Left lung (tissue), 4 donors: ENCODE measurements at regions not wholly inside any gene's neighbourhood (a gene's known extent, or its start where the extent isn't known, plus 50 kb on each side); places are given as distances from the start of the nearest gene placed in this dataset.

Experiments
- ATAC-seq: fragments of 200-7000 bp; cut with Tn5 transposase; one replicate; pipeline ENCODE4 v1.9.1; 2020; ENCODE audit warnings: moderate library complexity
- DNase-seq, 4 donors: peaks; one replicate each; pipeline ENCODE4 v3.0.0-alpha.2; 2013 to 2020
- H3K27ac ChIP-seq, 2 donors: fragments of 200-600 bp; sonication (generic) in 1 of 2; one replicate each; pipeline versions ENCODE4 v1.5.0 to v1.8.0; 2020 to 2021
- H3K27me3 ChIP-seq, 2 donors: fragments of 200-600 bp; sonication (generic) in 1 of 2; one replicate each; pipeline versions ENCODE4 v1.5.0 to v1.8.0; 2020 to 2021
- H3K36me3 ChIP-seq, 2 donors: fragments of 200-600 bp; sonication (generic) in 1 of 2; one replicate each; pipeline versions ENCODE4 v1.5.0 to v1.8.0; 2020 to 2021
- H3K4me1 ChIP-seq, 2 donors: fragments of 200-600 bp; one replicate each; pipeline ENCODE4 v1.8.0; 2021
- H3K4me3 ChIP-seq, 2 donors: fragments of 200-600 bp; sonication (generic) in 1 of 2; one replicate each; pipeline versions ENCODE4 v1.5.0 to v1.8.0; 2020 to 2021; ENCODE audit warnings: mild to moderate bottlenecking in 1 of 2
- H3K9me3 ChIP-seq, 2 donors: fragments of 200-600 bp; sonication (generic) in 1 of 2; one replicate each; pipeline versions ENCODE4 v1.5.0 to v1.8.0; 2020 to 2021
- intact Hi-C, 2 donors: fragments of 100-400 bp; cut with DNase I; formaldehyde crosslinking; loops; one replicate each; pipeline versions ENCODE4 v1.11.2 to v1.14.2; 2022
- TF ChIP-seq, protein P1 (sequence below), 2 donors: fragments of 200-600 bp; sonication (generic) in 1 of 2; IDR thresholded peaks; one replicate each; pipeline versions ENCODE4 v1.5.0 to v1.8.0; 2021; ENCODE audit warnings: antibody characterized with exemption in 2 of 2
- donor health status: DM: no; HTN: yes; CAD: no.
- donor health status: DM: no; HTN: no; CAD: no.

DNA sequence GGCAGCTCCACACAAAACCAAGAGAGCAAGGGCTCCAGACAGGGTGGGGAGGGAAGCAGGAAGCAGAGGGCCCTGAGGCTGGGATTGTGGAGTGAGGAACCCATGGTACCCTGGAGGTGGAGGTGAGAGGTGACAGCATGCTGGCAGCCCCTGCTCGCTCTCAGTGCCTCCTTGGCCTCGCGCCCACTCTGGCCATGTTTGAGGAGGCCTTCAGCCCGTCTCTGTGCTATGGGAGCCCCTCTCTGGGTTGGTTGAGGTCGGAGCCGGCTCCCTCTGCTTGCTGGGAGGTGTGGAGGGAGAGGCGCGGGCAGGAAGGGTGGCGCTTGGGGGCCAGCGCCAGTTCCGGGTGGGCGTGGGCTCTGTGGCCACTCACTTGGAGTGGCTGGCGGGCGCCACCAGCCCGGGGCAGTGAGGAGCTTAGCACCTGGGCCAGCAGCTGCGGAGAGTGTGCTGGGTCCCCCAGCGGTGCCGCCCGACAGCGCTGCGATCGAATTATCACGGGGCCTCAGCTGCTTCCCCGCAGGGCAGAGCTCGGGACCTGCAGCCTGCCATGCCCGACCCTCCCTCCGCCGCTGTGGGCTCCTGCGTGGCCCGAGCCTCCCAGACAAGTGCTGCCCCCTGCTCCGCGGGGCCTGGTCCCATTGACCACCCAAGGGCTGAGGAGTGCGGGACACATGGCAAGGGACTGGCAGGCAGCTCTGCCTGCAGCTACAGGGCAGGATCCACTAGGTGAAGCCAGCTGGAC, 196.0 kb downstream of the DACT1 start:
- H3K27me3 ChIP-seq = no peaks in the 10 kb centered on the region
- intact Hi-C loops = no loop called here
- no peaks in the 10 kb centered on the region for H3K4me1 ChIP-seq
- ATAC-seq (no peak), DNase-seq (peak in 1 of 4 donors; percentile 73)
- TF ChIP-seq, protein P1, sequence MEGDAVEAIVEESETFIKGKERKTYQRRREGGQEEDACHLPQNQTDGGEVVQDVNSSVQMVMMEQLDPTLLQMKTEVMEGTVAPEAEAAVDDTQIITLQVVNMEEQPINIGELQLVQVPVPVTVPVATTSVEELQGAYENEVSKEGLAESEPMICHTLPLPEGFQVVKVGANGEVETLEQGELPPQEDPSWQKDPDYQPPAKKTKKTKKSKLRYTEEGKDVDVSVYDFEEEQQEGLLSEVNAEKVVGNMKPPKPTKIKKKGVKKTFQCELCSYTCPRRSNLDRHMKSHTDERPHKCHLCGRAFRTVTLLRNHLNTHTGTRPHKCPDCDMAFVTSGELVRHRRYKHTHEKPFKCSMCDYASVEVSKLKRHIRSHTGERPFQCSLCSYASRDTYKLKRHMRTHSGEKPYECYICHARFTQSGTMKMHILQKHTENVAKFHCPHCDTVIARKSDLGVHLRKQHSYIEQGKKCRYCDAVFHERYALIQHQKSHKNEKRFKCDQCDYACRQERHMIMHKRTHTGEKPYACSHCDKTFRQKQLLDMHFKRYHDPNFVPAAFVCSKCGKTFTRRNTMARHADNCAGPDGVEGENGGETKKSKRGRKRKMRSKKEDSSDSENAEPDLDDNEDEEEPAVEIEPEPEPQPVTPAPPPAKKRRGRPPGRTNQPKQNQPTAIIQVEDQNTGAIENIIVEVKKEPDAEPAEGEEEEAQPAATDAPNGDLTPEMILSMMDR (IDR thresholded peaks at IDR 0.05) = no peak
- H3K36me3 ChIP-seq = no peaks in the 10 kb centered on the region
- no peak overlapping the region for H3K4me3 ChIP-seq
- no peak overlapping the region for H3K27ac ChIP-seq
- H3K9me3 ChIP-seq = no peaks in the 10 kb centered on the region

DNA sequence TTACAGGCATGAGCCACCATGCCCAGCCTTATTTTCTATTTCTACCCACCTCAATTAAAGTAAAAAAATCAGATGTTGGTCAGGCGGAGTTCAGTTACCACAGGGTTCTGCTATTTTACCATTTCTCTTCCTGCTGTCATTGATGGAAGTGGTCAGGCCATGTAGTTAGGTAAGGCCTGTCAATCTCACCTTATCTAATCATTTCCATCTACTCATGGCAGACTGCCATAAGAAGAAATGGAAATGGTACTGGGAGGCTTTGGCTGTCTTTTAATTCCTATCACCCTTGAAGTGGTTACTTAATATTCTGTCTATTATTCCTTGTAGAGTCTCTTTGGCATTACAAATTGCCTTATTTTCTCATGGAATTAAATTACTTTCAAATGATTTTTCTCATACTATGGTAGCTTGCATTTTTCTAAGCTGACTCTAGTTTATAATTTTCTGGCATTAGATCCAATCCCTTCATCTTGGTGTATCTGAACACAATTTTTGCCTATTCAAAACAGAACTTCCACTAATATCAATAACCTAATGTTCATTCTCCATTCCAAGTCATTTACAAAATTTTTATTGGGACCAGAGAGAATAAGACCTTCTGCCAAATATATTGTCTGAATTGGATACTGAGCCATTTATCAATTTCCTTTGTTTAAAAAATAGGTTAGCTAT, 198.7 kb downstream of the DACT1 start:
- no peaks in the 10 kb centered on the region for H3K27me3 ChIP-seq
- intact Hi-C loops = no loop called here
- TF ChIP-seq, protein P1 (IDR thresholded peaks at IDR 0.05) = no peak
- H3K36me3 ChIP-seq = no peaks in the 10 kb centered on the region
- H3K4me3 ChIP-seq = no peak overlapping the region
- no peak overlapping the region for H3K27ac ChIP-seq
- H3K4me1 ChIP-seq = no peaks in the 10 kb centered on the region
- ATAC-seq (no peak), DNase-seq (no peak)
- H3K9me3 ChIP-seq = no peaks in the 10 kb centered on the region

DNA sequence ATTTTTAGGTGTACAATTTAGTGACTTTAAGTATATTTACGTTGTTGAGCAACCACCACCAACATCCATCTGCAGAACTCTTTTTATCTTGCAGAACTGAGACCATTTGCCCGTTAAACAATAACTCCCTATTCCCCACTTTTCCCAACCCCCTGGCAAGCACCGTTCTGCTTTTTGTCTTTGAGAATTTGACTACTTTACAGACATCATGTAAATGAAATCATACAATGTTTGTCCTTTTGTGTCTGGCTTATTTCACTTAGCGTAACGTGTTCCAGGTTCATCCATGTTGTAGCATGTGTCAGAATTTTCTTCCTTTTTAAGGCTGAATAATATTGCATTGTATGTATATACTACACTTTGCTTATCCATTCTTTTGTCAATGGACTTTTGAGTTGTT, 201.5 kb downstream of the DACT1 start:
- TF ChIP-seq, protein P1 (IDR thresholded peaks at IDR 0.05) = no peak
- Histone ChIP-seq H3K27ac (no peak overlapping the region), H3K36me3 (no peaks in the 10 kb centered on the region), H3K27me3 (no peaks in the 10 kb centered on the region), H3K4me3 (no peak overlapping the region), H3K9me3 (no peaks in the 10 kb centered on the region), H3K4me1 (no peaks in the 10 kb centered on the region)
- ATAC-seq = no peak
- DNase-seq = no peak
- intact Hi-C loops = no loop called here

DNA sequence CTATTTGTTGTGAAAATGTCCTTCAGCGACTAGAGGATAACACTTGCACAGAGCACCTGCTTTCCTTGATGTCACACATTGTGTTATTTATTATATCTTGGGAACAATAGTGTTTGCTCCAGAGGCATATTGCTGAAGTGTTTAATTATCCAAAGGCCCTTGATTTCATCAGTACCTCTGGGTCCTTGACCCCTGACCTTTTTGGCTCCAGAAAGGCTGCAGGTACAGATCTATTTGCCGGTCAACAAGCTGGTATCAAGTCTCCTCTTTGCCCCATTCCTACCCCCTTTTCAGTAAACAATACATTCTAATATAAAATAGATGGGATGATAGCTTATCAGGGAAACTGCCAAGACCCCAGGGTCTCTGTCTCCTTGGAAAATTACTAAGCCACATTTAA, 206.8 kb downstream of the DACT1 start:
- DNase-seq (no peak), ATAC-seq (no peak)
- Histone ChIP-seq H3K27ac (no peak overlapping the region), H3K27me3 (no peaks in the 10 kb centered on the region), H3K36me3 (no peaks in the 10 kb centered on the region), H3K4me1 (no peaks in the 10 kb centered on the region), H3K4me3 (no peak overlapping the region), H3K9me3 (no peaks in the 10 kb centered on the region)
- TF ChIP-seq, protein P1 (IDR thresholded peaks at IDR 0.05) = no peak
- intact Hi-C loops = no loop called here

DNA sequence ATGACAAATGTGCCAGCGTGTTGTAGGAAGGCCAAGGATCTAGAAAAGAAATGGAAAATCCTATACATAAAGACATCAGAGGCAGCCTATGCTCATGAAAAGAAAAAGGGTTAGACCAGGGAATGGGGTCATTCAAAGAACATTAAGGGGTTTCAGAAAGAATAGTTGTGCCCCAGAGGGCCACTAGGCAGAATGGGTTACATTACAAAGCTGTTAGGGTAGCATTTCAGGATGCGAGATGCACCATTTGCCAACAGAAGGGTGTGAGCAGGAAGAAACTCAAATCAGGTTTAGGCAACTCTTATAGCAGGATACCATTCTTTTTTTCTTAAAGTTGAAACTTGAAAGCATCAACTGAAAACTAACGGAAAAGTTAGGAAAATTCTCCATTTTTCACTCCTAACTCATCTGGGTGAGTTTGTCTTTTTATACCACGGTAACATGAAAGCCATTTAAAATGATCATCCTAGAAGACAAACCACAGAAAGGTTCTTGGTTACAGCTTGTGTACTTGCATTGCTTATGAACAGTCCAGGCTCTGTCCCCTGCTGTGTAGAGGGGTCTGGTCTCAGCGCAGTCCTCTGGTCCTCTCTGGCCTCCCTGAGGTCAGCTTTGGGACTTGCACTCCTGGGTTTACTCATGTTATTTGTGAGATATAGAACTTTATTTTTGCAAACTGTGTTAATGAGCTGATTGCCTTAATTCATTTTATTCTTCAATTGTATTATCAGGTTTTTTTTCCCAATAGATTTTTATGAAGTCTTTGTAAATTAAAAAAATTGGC, 209.1 kb downstream of the DACT1 start:
- TF ChIP-seq, protein P1 (IDR thresholded peaks at IDR 0.05) = no peak
- no peak for ATAC-seq
- Histone ChIP-seq H3K36me3 (no peaks in the 10 kb centered on the region), H3K27ac (no peak overlapping the region), H3K4me3 (no peak overlapping the region), H3K27me3 (no peaks in the 10 kb centered on the region), H3K9me3 (no peaks in the 10 kb centered on the region), H3K4me1 (no peaks in the 10 kb centered on the region)
- intact Hi-C loops = no loop called here
- DNase-seq = no peak
